BLaER1 treated with 17β-estradiol and CSF1 and Interleukin-3, amounts not matched to agents 10 nM and 100 nM (cell line): ENCODE measurements at regions not wholly inside any gene's neighbourhood (a gene's known extent, or its start where the extent isn't known, plus 50 kb on each side); places are given as distances from the start of the nearest gene placed in this dataset.
A peak's percentile ranks its signal among the peaks of the same experiment; 100 is the strongest.

Experiments used
- H3K27ac ChIP-seq, 11 experiments: shearing (Covaris generic); formaldehyde crosslinking; 2 replicates each; pipeline ENCODE4 v1.8.1; 2022
- H3K27me3 ChIP-seq, 11 experiments: shearing (Covaris generic); formaldehyde crosslinking; 2 replicates each; pipeline ENCODE4 v1.8.1; 2022
- H3K36me3 ChIP-seq, 11 experiments: shearing (Covaris generic); formaldehyde crosslinking; 2 replicates each; pipeline ENCODE4 v1.8.1; 2022
- H3K4me1 ChIP-seq, 10 experiments: shearing (Covaris generic); formaldehyde crosslinking; 2 replicates each; pipeline ENCODE4 v1.8.1; 2022
- H3K4me2 ChIP-seq, 11 experiments: shearing (Covaris generic); formaldehyde crosslinking; 2 replicates each; pipeline ENCODE4 v1.8.1; 2022
- H3K4me3 ChIP-seq, 10 experiments: shearing (Covaris generic); formaldehyde crosslinking; 2 replicates each; pipeline ENCODE4 v1.8.1; 2022
- H3K9ac ChIP-seq, 11 experiments: shearing (Covaris generic); formaldehyde crosslinking; 2 replicates each; pipeline ENCODE4 v1.8.1; 2022
- H3K9me3 ChIP-seq, 11 experiments: shearing (Covaris generic); formaldehyde crosslinking; replicated peaks in 1 of 11; 2 replicates each; pipeline ENCODE4 v1.8.1; 2022
- H4K20me1 ChIP-seq, 11 experiments: shearing (Covaris generic); formaldehyde crosslinking; 2 replicates each; pipeline ENCODE4 v1.8.1; 2022
- Cebpa-rat ChIP-seq, 11 experiments: shearing (Covaris generic); IDR thresholded peaks; 2 replicates each; pipeline ENCODE4 v1.8.1; 2022

DNA sequence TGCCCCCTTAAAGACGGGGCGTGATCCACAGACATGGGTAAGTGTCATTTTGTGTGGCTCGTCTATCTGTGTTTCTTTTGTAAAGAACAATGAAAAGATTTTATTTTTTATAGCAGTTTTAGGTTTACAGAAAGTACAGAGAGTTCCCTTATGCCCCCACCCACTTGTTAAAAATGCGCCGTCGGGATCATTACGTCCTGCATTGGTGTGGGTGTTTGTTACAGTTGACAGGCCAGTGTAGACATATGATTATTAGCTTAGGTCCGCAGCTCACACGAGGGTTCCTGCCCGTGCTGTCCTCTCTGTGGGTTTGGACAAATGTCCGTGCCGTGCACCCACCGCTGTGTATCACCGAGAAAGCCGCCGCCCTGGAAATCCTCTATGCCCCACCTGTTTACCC lies 50.5 kb downstream of the RGS12 start:
- H4K20me1 ChIP-seq: peaks cover 0 to 81% (median 69%) of the 10 kb centered on the region in 11 experiments; a peak in 20 of 22 replicates

GRCh38 chr4:3344104-3344503 lies 51.3 kb downstream of the RGS12 start:
- peaks cover 0 to 76% (median 61%) of the 10 kb centered on the region in 11 experiments; a peak in 20 of 22 replicates for H4K20me1 ChIP-seq
- peak overlapping the region in 2 of 11 experiments; percentile 20 to 31; a peak in 2 of 22 replicates for H3K9ac ChIP-seq
- peak overlapping the region in 3 of 11 experiments; percentile 5 to 13 (median 7); a peak in 4 of 22 replicates for H3K4me2 ChIP-seq
- H3K4me1 ChIP-seq: peaks cover 20 to 84% (median 72%) of the 10 kb centered on the region in 10 experiments
- H3K9me3 ChIP-seq: no peaks in the 10 kb centered on the region
- H3K27ac ChIP-seq: peak overlapping the region in 3 of 11 experiments; percentile 5 to 20 (median 12); a peak in 1 of 22 replicates
- H3K36me3 ChIP-seq: peaks cover 18 to 42% (median 22%) of the 10 kb centered on the region in 11 experiments
- no peaks in the 10 kb centered on the region for H3K27me3 ChIP-seq
- H3K4me3 ChIP-seq: no peak overlapping the region
- no peak for TF ChIP-seq Cebpa-rat (IDR thresholded peaks at IDR 0.05)

More for the DNA sequence above, 50.5 kb downstream of the RGS12 start:
- TF ChIP-seq Cebpa-rat (IDR thresholded peaks at IDR 0.05): no peak
- Histone ChIP-seq H3K4me2 (no peak overlapping the region), H3K27ac (0 out of 22 replicates have a peak overlapping the region, but pooled peaks of 1 of the 11 experiments have one; percentile 44), H3K4me1 (peaks cover 20 to 85% (median 73%) of the 10 kb centered on the region in 10 experiments), H3K9ac (no peak overlapping the region; a peak in 1 of 22 replicates), H3K27me3 (no peaks in the 10 kb centered on the region), H3K36me3 (peaks cover 18 to 44% (median 22%) of the 10 kb centered on the region in 11 experiments), H3K4me3 (no peak overlapping the region), H3K9me3 (no peaks in the 10 kb centered on the region)

GRCh38 chr4:3344596-3344995 lies 51.8 kb downstream of the RGS12 start:
- H3K27ac ChIP-seq: peak overlapping the region in 3 of 11 experiments; percentile 5 to 20 (median 12); a peak in 2 of 22 replicates
- TF ChIP-seq Cebpa-rat (IDR thresholded peaks at IDR 0.05): no peak
- peak overlapping the region in 3 of 11 experiments; percentile 5 to 13 (median 7); a peak in 4 of 22 replicates for H3K4me2 ChIP-seq
- H3K27me3 ChIP-seq: no peaks in the 10 kb centered on the region
- peaks cover 18 to 38% (median 22%) of the 10 kb centered on the region in 11 experiments for H3K36me3 ChIP-seq
- H4K20me1 ChIP-seq: peaks cover 0 to 71% (median 56%) of the 10 kb centered on the region in 11 experiments; a peak in 20 of 22 replicates
- no peak overlapping the region for H3K4me3 ChIP-seq
- peaks cover 20 to 79% (median 68%) of the 10 kb centered on the region in 10 experiments for H3K4me1 ChIP-seq
- no peaks in the 10 kb centered on the region for H3K9me3 ChIP-seq
- peak overlapping the region in 4 of 11 experiments; percentile 12 to 31 (median 18); a peak in 3 of 22 replicates for H3K9ac ChIP-seq

GRCh38 chr4:3345384-3345783 lies 52.6 kb downstream of the RGS12 start:
- Histone ChIP-seq H3K9me3 (no peaks in the 10 kb centered on the region), H3K4me3 (no peak overlapping the region), H4K20me1 (peaks cover 0 to 63% (median 48%) of the 10 kb centered on the region in 11 experiments; a peak in 20 of 22 replicates), H3K9ac (peak overlapping the region in 5 of 11 experiments; percentile 1 to 23 (median 15); a peak in 5 of 22 replicates), H3K4me1 (peaks cover 20 to 71% (median 60%) of the 10 kb centered on the region in 10 experiments), H3K27ac (peak overlapping the region in 1 of 11 experiments; percentile 5; a peak in 1 of 22 replicates), H3K4me2 (peak overlapping the region in 5 of 11 experiments; percentile 2 to 62 (median 45); a peak in 7 of 22 replicates), H3K27me3 (no peaks in the 10 kb centered on the region), H3K36me3 (peaks cover 18 to 44% (median 26%) of the 10 kb centered on the region in 11 experiments)
- no peak for TF ChIP-seq Cebpa-rat (IDR thresholded peaks at IDR 0.05)

- peak overlapping the region in 7 of 11 experiments; percentile 15 to 60 (median 46); a peak in 10 of 22 replicates for H3K27ac ChIP-seq
- peaks cover 18 to 51% (median 31%) of the 10 kb centered on the region in 11 experiments for H3K36me3 ChIP-seq
- no peaks in the 10 kb centered on the region for H3K27me3 ChIP-seq
- H3K4me2 ChIP-seq: peak overlapping the region; percentile 20 to 81 (median 59)
- peaks cover 0 to 57% (median 43%) of the 10 kb centered on the region in 11 experiments; a peak in 19 of 22 replicates for H4K20me1 ChIP-seq
- peaks cover 18 to 65% (median 54%) of the 10 kb centered on the region in 10 experiments for H3K4me1 ChIP-seq
- H3K9me3 ChIP-seq: peaks cover 0 to 3% (median 2%) of the 10 kb centered on the region in 11 experiments; a peak in 10 of 22 replicates
- H3K9ac ChIP-seq: peak overlapping the region in 5 of 11 experiments; percentile 0 to 45 (median 19); a peak in 4 of 22 replicates
- no peak overlapping the region for H3K4me3 ChIP-seq
- TF ChIP-seq Cebpa-rat (IDR thresholded peaks at IDR 0.05): peak in 10 of 11 experiments; percentile 19 to 90 (median 74); a peak in 15 of 22 replicates
Observed at GRCh38 chr4:3346146-3346545, 53.3 kb downstream of the RGS12 start.

GRCh38 chr4:3347871-3348270 lies 55.0 kb downstream of the RGS12 start:
- Histone ChIP-seq H3K27ac (peak overlapping the region in 1 of 11 experiments; percentile 27; a peak in 1 of 22 replicates), H3K27me3 (no peaks in the 10 kb centered on the region), H3K4me3 (no peak overlapping the region), H3K9ac (no peak overlapping the region), H3K4me1 (peaks cover 6 to 56% (median 43%) of the 10 kb centered on the region in 10 experiments), H3K36me3 (peaks cover 27 to 65% (median 45%) of the 10 kb centered on the region in 11 experiments), H3K4me2 (no peak overlapping the region), H3K9me3 (peaks cover 16 to 20% (median 19%) of the 10 kb centered on the region in 11 experiments), H4K20me1 (peaks cover 0 to 47% (median 37%) of the 10 kb centered on the region in 11 experiments; a peak in 19 of 22 replicates)
- TF ChIP-seq Cebpa-rat (IDR thresholded peaks at IDR 0.05): no peak

GRCh38 chr4:3348621-3349020 lies 55.8 kb downstream of the RGS12 start:
- TF ChIP-seq Cebpa-rat (IDR thresholded peaks at IDR 0.05): no peak
- 0 out of 22 replicates have a peak overlapping the region, but pooled peaks of 2 of the 11 experiments have one; percentile 16 to 18 for H3K9ac ChIP-seq
- H3K27ac ChIP-seq: peak overlapping the region in 3 of 11 experiments; percentile 24 to 27 (median 27); a peak in 4 of 22 replicates
- H3K4me1 ChIP-seq: peaks cover 6 to 58% (median 44%) of the 10 kb centered on the region in 10 experiments
- peaks cover 17 to 28% (median 20%) of the 10 kb centered on the region in 11 experiments for H3K9me3 ChIP-seq
- H3K27me3 ChIP-seq: no peaks in the 10 kb centered on the region
- H3K36me3 ChIP-seq: peaks cover 19 to 65% (median 45%) of the 10 kb centered on the region in 11 experiments
- peaks cover 0 to 47% (median 31%) of the 10 kb centered on the region in 11 experiments; a peak in 19 of 22 replicates for H4K20me1 ChIP-seq
- H3K4me2 ChIP-seq: peak overlapping the region in 2 of 11 experiments; percentile 13 to 22; a peak in 2 of 22 replicates
- no peak overlapping the region for H3K4me3 ChIP-seq

- Histone ChIP-seq H4K20me1 (peaks cover 0 to 47% (median 26%) of the 10 kb centered on the region in 11 experiments; a peak in 19 of 22 replicates), H3K4me2 (peak overlapping the region in 1 of 11 experiments; percentile 22; a peak in 2 of 22 replicates), H3K9ac (no peak overlapping the region), H3K9me3 (peaks cover 17 to 28% (median 20%) of the 10 kb centered on the region in 11 experiments), H3K4me1 (peaks cover 7 to 58% (median 46%) of the 10 kb centered on the region in 10 experiments), H3K27me3 (no peaks in the 10 kb centered on the region), H3K4me3 (no peak overlapping the region), H3K27ac (no peak overlapping the region; a peak in 1 of 22 replicates), H3K36me3 (peaks cover 15 to 65% (median 42%) of the 10 kb centered on the region in 11 experiments; a peak in 21 of 22 replicates)
- TF ChIP-seq Cebpa-rat (IDR thresholded peaks at IDR 0.05): no peak
Observed at GRCh38 chr4:3349116-3349515, 56.3 kb downstream of the RGS12 start.
